ENCODE measurements at regions not wholly inside any gene's neighbourhood (a gene's known extent, or its start where the extent isn't known, plus 50 kb on each side); places are given as distances from the start of the nearest gene placed in this dataset.

GRCh38 chrX:110415440-110416170, 57.0 kb downstream of the RTL9 start:
- H3K4me2 ChIP-seq (ENCODE audit: insufficient read depth, insufficient read length, low read length) = no peak overlapping the region

More at GRCh38 chrX:110415440-110416170, 57.0 kb downstream of the RTL9 start:
- H4K5ac ChIP-seq (ENCODE audit: insufficient read length, low read depth, low read length) = no peak overlapping the region
- no peak overlapping the region for H3K23ac ChIP-seq (ENCODE audit: insufficient read length, low read depth, low read length)
- no peak overlapping the region for H2BK20ac ChIP-seq (ENCODE audit: low read depth, low read length, poor library complexity, severe bottlenecking)
- no peaks in the 10 kb centered on the region for H4K20me1 ChIP-seq (ENCODE audit: control insufficient read depth, insufficient read depth, insufficient read length)
- H3K18ac ChIP-seq (ENCODE audit: insufficient read length, low read depth, low read length) = no peak overlapping the region
- Mint-ChIP-seq H3K36me3 (ENCODE audit: insufficient read depth in 1 of 3, low read depth in 3 of 3) (no peaks in the 10 kb centered on the region), H3K9me3 (no peaks in the 10 kb centered on the region; a peak in 1 of 5 replicates), H3K4me1 (peaks cover 24 to 44% of the 10 kb centered on the region in 2 experiments), H3K27ac (no peak overlapping the region; a peak in 1 of 7 replicates), H3K4me3 (no peak overlapping the region), H3K27me3 (ENCODE audit: low read depth) (peaks cover 3% of the 10 kb centered on the region)
- no peak overlapping the region for H2BK5ac ChIP-seq (ENCODE audit: insufficient read length, low read length)
- TF ChIP-seq CTCF (conservative IDR thresholded peaks at IDR 0.05) = no peak
- H4K91ac ChIP-seq (ENCODE audit: insufficient read length, low read depth, low read length) = no peak overlapping the region
- H3K27me3 ChIP-seq (ENCODE audit: insufficient read depth, low read length) = no peaks in the 10 kb centered on the region
- H3K9ac ChIP-seq (ENCODE audit: extremely low read depth, insufficient read length, low read length) = no peak overlapping the region
- H2BK120ac ChIP-seq (ENCODE audit: low read depth, low read length, poor library complexity, severe bottlenecking) = no peak overlapping the region
- no CpG with 5 or more reads among the region's 6 CpGs for WGBS (ENCODE audit: extremely low coverage, insufficient read length, low lambda C conversion rate)
- H3K23me2 ChIP-seq (ENCODE audit: insufficient read length, low read depth, low read length, poor library complexity, severe bottlenecking) = no peaks in the 10 kb centered on the region
- no peaks in the 10 kb centered on the region for H3K9me3 ChIP-seq (ENCODE audit: control insufficient read depth, low read depth, low read length)
- no peak overlapping the region for H2BK12ac ChIP-seq (ENCODE audit: insufficient read length, low read depth, low read length)
- H3K27ac ChIP-seq (ENCODE audit: insufficient read length, low read depth, low read length) = no peak overlapping the region
- no peak overlapping the region for H3K4ac ChIP-seq (ENCODE audit: low read depth, low read length)
- H2AFZ ChIP-seq (ENCODE audit: low read length) = no peak overlapping the region
- H2AK5ac ChIP-seq (ENCODE audit: insufficient read length, low read length) = no peak overlapping the region
- H3K79me1 ChIP-seq (ENCODE audit: insufficient read depth, low read depth, low read length, poor library complexity, severe bottlenecking) = no peaks in the 10 kb centered on the region
- H3K79me2 ChIP-seq (ENCODE audit: insufficient read depth, low read length) = no peaks in the 10 kb centered on the region
- no peak overlapping the region for H2BK15ac ChIP-seq (ENCODE audit: low read depth, low read length)
- no peak for DNase-seq
- no peak overlapping the region for H3T11ph ChIP-seq (ENCODE audit: low read length)
- H3K4me1 ChIP-seq (ENCODE audit: insufficient read depth, low read length) = no peaks in the 10 kb centered on the region; the same call in none of the 2 replicates
- no peak overlapping the region for H3K14ac ChIP-seq (ENCODE audit: insufficient read depth, low read length)
- no peak overlapping the region for H3K56ac ChIP-seq (ENCODE audit: insufficient read length, low read depth, low read length)
- H4K8ac ChIP-seq (replicated peaks; ENCODE audit: insufficient read length, low read depth, low read length) = no peak overlapping the region

All from H9 (cell line).